ENCODE measurements at regions not wholly inside any gene's neighbourhood (a gene's known extent, or its start where the extent isn't known, plus 50 kb on each side); places are given as distances from the start of the nearest gene placed in this dataset.

DNA sequence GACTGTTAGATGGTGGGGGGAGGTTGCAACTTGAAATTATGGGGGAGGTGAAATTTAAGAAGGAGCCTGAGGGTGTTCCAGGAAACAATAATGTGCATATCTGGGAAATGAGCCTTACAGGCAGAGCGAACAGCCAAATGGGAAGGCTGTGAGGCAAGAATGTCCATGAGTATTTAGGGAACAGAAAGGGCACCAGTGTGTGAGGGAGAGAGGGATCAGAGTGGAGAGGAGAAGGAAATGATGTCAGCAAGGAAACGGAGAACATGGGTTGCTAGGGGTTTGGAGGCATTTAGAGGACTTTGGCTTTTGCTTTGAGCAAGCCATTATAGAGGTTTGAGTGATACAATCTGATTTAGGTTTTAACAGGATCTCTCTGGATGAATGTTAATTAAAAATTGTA is 285.4 kb downstream of the TLE4 start:
- no peaks in the 10 kb centered on the region for H3K9me3 ChIP-seq (replicated peaks; ENCODE audit: control insufficient read depth, insufficient read depth, low read depth, low read length)
- WGBS (ENCODE audit: insufficient coverage, low coverage, missing lambda C conversion rate), result 0% methylated on average over 2 of the region's 2 CpGs
- CTCF ChIA-PET (ENCODE audit: low intra/inter-chr PET ratio), result no interaction called here
- no peaks in the 10 kb centered on the region for H3K9me1 ChIP-seq (ENCODE audit: control insufficient read depth, insufficient read depth, low read length)
- H3K4me3 ChIP-seq, result no peak overlapping the region
- no peak for ATAC-seq
- H4K20me1 ChIP-seq (replicated peaks; ENCODE audit: control insufficient read depth, insufficient read depth, low read length), result no peaks in the 10 kb centered on the region
- H3K4me2 ChIP-seq (ENCODE audit: insufficient read depth, low read length), result no peak overlapping the region
- FAIRE-seq, result no peak
- H3K9ac ChIP-seq (ENCODE audit: insufficient read depth in 1 of 2, low read depth in 2 of 2, low read length in 2 of 2), result no peak overlapping the region
- no peaks in the 10 kb centered on the region for H3K4me1 ChIP-seq (replicated peaks in 1 of 2; ENCODE audit: control insufficient read depth in 2 of 2, insufficient read depth in 2 of 2, low read length in 2 of 2)
- no peak overlapping the region for H2AFZ ChIP-seq (ENCODE audit: low read depth, low read length)
- intact Hi-C loops (cut with micrococcal nuclease), result no loop called here
- H3K27ac ChIP-seq (ENCODE audit: extremely low read depth, low read depth, low read length), result no peak overlapping the region
- in situ Hi-C loops (cut with MboI), result no loop called here
- POLR2A ChIA-PET, result no interaction called here
- no peaks in the 10 kb centered on the region for H3K79me2 ChIP-seq (ENCODE audit: control insufficient read depth, insufficient read depth, low read length)
- DNase-seq (ENCODE audit: extremely low read depth in 1 of 4, low spot score in 3 of 4), result no peak
- H3K27me3 ChIP-seq (ENCODE audit: control insufficient read depth in 2 of 2, insufficient read depth in 2 of 2, low read length in 2 of 2), result no peaks in the 10 kb centered on the region
- no peaks in the 10 kb centered on the region for H3K36me3 ChIP-seq (ENCODE audit: control insufficient read depth, insufficient read depth, low read length)
- no TSS peak for BruUV-seq (replicated peaks)
- TF ChIP-seq ZNF253 (CRISPR knock-in tag; conservative IDR thresholded peaks at IDR 0.05), result no peak
- TF ChIP-seq RBM34 (IDR thresholded peaks at IDR 0.05; ENCODE audit: borderline replicate concordance, insufficient read depth, low read length), result no peak
- TF ChIP-seq ZNF780A (CRISPR knock-in tag; IDR thresholded peaks at IDR 0.05), result no peak
- TF ChIP-seq PTTG1 (tag; IDR thresholded peaks at IDR 0.05; ENCODE audit: low read depth), result no peak
- no peak for TF ChIP-seq FOXK1 (CRISPR knock-in tag; IDR thresholded peaks at IDR 0.05; ENCODE audit: borderline replicate concordance)
- no peak for TF ChIP-seq MLX (CRISPR knock-in tag; conservative IDR thresholded peaks at IDR 0.05)
- no peak for TF ChIP-seq RNF219 (CRISPR knock-in tag; IDR thresholded peaks at IDR 0.05)
- TF ChIP-seq ZNF586 (CRISPR knock-in tag; conservative IDR thresholded peaks at IDR 0.05), result no peak
- TF ChIP-seq TCF3 (CRISPR knock-in tag; IDR thresholded peaks at IDR 0.05), result no peak
- TF ChIP-seq SLC30A9 (CRISPR knock-in tag; IDR thresholded peaks at IDR 0.05), result no peak
- TF ChIP-seq ZNF778 (CRISPR knock-in tag; IDR thresholded peaks at IDR 0.05), result no peak
- no peak for TF ChIP-seq POLR2A (conservative IDR thresholded peaks at IDR 0.05)
- no peak for TF ChIP-seq CTCF (IDR thresholded peaks at IDR 0.05 in 2 of 3, conservative IDR thresholded peaks at IDR 0.05 in 1 of 3; ENCODE audit: insufficient read depth in 2 of 3, low read depth in 1 of 3, low read length in 3 of 3)
- no peak for TF ChIP-seq KDM5B (IDR thresholded peaks at IDR 0.05; ENCODE audit: insufficient replicate concordance, low read depth, low read length)
- TF ChIP-seq SMARCA4 (IDR thresholded peaks at IDR 0.05), result no peak
- TF ChIP-seq MTF1 (CRISPR knock-in tag; IDR thresholded peaks at IDR 0.05; ENCODE audit: borderline replicate concordance), result no peak
- TF ChIP-seq MYNN (IDR thresholded peaks at IDR 0.05), result no peak
- TF ChIP-seq MYNN (CRISPR knock-in tag; IDR thresholded peaks at IDR 0.05), result no peak
- TF ChIP-seq CBX1 (IDR thresholded peaks at IDR 0.05; ENCODE audit: low read depth), result no peak
- TF ChIP-seq, protein P1, sequence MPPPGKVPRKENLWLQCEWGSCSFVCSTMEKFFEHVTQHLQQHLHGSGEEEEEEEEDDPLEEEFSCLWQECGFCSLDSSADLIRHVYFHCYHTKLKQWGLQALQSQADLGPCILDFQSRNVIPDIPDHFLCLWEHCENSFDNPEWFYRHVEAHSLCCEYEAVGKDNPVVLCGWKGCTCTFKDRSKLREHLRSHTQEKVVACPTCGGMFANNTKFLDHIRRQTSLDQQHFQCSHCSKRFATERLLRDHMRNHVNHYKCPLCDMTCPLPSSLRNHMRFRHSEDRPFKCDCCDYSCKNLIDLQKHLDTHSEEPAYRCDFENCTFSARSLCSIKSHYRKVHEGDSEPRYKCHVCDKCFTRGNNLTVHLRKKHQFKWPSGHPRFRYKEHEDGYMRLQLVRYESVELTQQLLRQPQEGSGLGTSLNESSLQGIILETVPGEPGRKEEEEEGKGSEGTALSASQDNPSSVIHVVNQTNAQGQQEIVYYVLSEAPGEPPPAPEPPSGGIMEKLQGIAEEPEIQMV (tag; conservative IDR thresholded peaks at IDR 0.05; ENCODE audit: low read depth), result no peak
